NB4 (cell line): ENCODE measurements at regions not wholly inside any gene's neighbourhood (a gene's known extent, or its start where the extent isn't known, plus 50 kb on each side); places are given as distances from the start of the nearest gene placed in this dataset.

Experiments
- MYC ChIP-seq: IDR thresholded peaks from 2 replicates; pipeline ENCODE4 v1.6.1; 2011; ENCODE audit warnings: low read depth, low read length
- POLR2A ChIP-seq: IDR thresholded peaks from 2 replicates; pipeline ENCODE4 v1.6.1; 2011; ENCODE audit warnings: mild to moderate bottlenecking; ENCODE audit not compliant: insufficient read length; ENCODE audit errors: extremely low read depth
- TF ChIP-seq, protein P1 (sequence below): IDR thresholded peaks from one replicate; pipeline ENCODE4 v1.5.1; 2012; ENCODE audit warnings: low read depth, low read length
- TF ChIP-seq, protein P2 (sequence below): IDR thresholded peaks from 2 replicates; pipeline ENCODE4 v1.6.1; 2011; ENCODE audit warnings: low read depth, low read length

- TF ChIP-seq, protein P1, sequence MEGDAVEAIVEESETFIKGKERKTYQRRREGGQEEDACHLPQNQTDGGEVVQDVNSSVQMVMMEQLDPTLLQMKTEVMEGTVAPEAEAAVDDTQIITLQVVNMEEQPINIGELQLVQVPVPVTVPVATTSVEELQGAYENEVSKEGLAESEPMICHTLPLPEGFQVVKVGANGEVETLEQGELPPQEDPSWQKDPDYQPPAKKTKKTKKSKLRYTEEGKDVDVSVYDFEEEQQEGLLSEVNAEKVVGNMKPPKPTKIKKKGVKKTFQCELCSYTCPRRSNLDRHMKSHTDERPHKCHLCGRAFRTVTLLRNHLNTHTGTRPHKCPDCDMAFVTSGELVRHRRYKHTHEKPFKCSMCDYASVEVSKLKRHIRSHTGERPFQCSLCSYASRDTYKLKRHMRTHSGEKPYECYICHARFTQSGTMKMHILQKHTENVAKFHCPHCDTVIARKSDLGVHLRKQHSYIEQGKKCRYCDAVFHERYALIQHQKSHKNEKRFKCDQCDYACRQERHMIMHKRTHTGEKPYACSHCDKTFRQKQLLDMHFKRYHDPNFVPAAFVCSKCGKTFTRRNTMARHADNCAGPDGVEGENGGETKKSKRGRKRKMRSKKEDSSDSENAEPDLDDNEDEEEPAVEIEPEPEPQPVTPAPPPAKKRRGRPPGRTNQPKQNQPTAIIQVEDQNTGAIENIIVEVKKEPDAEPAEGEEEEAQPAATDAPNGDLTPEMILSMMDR, result no peak
- no peak for TF ChIP-seq POLR2A
- TF ChIP-seq, protein P2, sequence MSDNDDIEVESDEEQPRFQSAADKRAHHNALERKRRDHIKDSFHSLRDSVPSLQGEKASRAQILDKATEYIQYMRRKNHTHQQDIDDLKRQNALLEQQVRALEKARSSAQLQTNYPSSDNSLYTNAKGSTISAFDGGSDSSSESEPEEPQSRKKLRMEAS, result no peak
- no peak for TF ChIP-seq MYC
Measured at GRCh38 chr11:38123673-38124072, 1525.6 kb upstream of the RAG2 start.
